Stimulated activated CD8-positive, alpha-beta memory T cell treated with anti-CD3 and anti-CD28 coated beads, Interleukin-15, amount 100 ng/mL, for 4 hours (primary cell): ENCODE measurements at regions not wholly inside any gene's neighbourhood (a gene's known extent, or its start where the extent isn't known, plus 50 kb on each side); places are given as distances from the start of the nearest gene placed in this dataset.

Experiments used
- DNase-seq, 2 donors: peaks; one replicate each; pipeline ENCODE4 v3.0.0-alpha.2; 2020; ENCODE audit warnings: low read depth in 2 of 2

DNA sequence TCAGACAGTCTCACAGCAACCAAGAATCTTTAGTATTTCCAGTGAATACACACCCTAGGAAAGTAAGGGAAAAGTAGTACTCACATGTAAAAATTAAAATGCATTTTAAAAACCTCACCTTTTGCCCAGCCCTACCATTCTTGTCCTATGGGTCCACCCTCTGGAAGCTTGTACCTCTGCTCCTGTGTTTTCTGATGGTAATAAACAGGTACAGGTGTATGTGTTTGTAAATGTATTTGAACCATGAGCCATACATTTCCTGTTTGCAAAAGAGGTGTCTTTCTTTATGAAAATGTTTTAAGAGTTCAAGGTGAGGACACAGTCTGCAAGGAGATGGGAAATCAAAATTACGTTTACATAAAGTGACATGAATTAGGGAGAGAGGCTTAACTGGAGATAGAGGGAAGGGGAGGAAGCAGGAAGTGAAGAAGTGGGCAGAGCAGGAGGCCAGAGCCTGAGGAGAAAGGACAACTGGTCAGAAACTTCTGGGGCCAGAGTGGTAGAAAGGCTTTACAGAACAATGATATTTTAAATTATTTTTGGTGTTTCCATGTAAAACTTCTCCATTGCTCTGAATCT is 52.0 kb upstream of the IVNS1ABP start:
- no peak for DNase-seq

DNA sequence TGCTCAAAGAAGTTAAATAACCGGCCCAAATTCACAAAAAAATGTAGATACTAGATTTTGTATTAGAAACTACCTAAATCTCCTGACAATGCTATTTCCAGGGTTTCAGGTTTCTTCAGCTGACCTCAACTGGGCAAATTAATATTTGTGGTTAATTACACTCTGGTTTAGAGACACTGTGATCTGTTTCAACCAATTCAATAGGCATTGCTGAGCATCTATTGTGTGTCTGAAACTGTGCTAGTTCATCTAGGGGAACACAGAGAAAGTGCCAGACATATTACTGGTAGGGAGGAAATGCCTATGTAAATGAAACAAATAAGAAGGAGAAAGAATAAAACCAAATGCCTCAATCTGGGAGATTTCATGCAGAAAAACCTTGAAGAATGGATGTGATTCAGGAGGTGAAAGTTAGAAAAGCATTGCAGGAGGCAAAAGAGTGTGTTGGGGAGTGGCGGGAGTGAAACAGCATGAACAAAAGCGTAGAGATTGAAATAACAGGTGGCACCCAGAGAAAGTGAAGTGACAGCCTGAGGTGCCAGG is 51.3 kb upstream of the IVNS1ABP start:
- DNase-seq, result no peak

DNA sequence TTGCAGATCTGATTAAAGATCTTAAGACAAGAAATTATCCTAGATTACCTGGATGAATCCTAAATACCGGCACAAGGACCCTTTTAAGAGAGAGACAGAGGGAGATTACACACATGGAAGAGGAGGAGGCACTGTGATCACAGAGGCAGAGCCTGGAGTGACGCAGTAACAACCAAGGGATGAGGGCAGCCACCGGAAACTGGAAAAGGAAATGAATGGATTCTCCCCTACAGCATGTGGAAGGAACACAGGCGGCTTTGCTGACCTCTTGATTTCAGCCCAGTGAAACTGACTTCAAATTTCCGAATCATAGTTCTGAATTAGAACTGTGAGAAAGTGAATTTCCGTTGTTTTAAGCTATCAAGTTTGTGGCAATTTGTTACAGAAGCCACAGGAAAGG is 50.2 kb upstream of the IVNS1ABP start:
- no peak for DNase-seq
